ENCODE measurements at regions not wholly inside any gene's neighbourhood (a gene's known extent, or its start where the extent isn't known, plus 50 kb on each side); places are given as distances from the start of the nearest gene placed in this dataset.
A peak's percentile ranks its signal among the peaks of the same experiment; 100 is the strongest.

DNA sequence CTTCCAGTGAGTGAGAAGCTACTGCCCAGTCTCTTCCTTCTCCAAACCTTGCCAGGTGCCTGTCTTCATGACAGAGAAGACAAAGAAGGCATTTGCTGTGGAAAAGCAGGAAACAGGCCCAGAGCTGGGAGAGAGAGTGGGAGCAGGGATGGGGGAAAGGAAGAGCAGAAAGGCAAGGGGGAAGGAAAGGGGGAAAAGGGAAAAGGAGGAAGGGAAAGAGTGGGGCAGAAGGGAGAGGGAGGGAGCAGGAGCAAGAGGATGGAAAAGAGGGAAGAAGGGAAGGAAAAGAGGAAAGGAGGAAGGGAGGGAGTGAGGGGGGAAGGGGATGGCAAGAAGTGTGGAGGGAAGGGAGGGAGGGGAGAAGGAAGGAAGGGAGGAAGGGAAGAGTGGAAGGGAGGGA lies 121.2 kb upstream of the LINGO1 start:
- intact Hi-C loops (cut with DNase I) = no loop called here
- ATAC-seq (no peak), DNase-seq (no peak)
- H3K36me3 ChIP-seq = no peaks in the 10 kb centered on the region
- H3K27ac ChIP-seq = no peak overlapping the region
- peaks cover 0 to 5% (median 0%) of the 10 kb centered on the region in 9 donors for H3K27me3 ChIP-seq
- H3K4me1 ChIP-seq = no peaks in the 10 kb centered on the region
- TF ChIP-seq, protein P1, sequence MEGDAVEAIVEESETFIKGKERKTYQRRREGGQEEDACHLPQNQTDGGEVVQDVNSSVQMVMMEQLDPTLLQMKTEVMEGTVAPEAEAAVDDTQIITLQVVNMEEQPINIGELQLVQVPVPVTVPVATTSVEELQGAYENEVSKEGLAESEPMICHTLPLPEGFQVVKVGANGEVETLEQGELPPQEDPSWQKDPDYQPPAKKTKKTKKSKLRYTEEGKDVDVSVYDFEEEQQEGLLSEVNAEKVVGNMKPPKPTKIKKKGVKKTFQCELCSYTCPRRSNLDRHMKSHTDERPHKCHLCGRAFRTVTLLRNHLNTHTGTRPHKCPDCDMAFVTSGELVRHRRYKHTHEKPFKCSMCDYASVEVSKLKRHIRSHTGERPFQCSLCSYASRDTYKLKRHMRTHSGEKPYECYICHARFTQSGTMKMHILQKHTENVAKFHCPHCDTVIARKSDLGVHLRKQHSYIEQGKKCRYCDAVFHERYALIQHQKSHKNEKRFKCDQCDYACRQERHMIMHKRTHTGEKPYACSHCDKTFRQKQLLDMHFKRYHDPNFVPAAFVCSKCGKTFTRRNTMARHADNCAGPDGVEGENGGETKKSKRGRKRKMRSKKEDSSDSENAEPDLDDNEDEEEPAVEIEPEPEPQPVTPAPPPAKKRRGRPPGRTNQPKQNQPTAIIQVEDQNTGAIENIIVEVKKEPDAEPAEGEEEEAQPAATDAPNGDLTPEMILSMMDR (IDR thresholded peaks at IDR 0.05) = no peak
- no peak overlapping the region for H3K4me3 ChIP-seq
- no peaks in the 10 kb centered on the region for H3K9me3 ChIP-seq

DNA sequence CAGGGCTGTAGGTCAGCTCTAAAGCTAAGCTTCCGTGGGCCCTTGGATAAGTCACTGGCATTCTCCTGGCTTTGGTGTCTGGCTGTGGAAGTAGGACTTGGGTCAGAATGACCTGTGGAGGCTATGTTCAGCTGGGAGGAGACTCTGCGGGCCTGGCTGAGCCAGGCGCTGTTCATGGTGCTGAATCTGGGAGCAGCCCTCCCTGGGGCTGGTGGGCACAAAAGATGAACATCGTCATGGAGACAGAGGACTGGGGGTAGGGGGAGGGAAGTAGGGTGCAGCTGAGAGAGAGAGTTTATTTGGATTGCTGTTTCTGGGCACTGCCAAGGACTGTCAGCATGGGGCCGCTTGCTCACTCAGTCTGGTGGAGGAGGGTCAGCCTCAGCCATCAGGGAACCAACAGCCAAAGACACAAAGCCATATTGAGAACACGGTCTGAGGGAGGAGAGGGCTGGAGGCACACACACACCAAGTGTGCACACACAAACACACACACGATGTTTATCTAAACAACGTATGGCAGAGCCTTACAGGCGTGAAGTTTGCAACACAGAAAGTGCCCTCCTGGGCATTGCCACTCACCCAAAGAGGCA lies 120.7 kb upstream of the LINGO1 start:
- DNase-seq (no peak), ATAC-seq (peak in 3 of 4 donors; percentile 43 to 47 (median 44))
- no peak overlapping the region for H3K27ac ChIP-seq
- H3K27me3 ChIP-seq = peaks cover 0 to 5% (median 0%) of the 10 kb centered on the region in 9 donors
- intact Hi-C loops (cut with DNase I) = no loop called here
- no peak overlapping the region for H3K4me3 ChIP-seq
- WGBS, 4 donors = 35 to 41% (median 37%) methylated on average over 9 of the region's 9 CpGs
- no peaks in the 10 kb centered on the region for H3K9me3 ChIP-seq
- TF ChIP-seq, protein P1 (IDR thresholded peaks at IDR 0.05) = no peak
- TF ChIP-seq POLR2A (IDR thresholded peaks at IDR 0.05) = no peak
- H3K36me3 ChIP-seq = no peaks in the 10 kb centered on the region
- H3K4me1 ChIP-seq = no peaks in the 10 kb centered on the region

DNA sequence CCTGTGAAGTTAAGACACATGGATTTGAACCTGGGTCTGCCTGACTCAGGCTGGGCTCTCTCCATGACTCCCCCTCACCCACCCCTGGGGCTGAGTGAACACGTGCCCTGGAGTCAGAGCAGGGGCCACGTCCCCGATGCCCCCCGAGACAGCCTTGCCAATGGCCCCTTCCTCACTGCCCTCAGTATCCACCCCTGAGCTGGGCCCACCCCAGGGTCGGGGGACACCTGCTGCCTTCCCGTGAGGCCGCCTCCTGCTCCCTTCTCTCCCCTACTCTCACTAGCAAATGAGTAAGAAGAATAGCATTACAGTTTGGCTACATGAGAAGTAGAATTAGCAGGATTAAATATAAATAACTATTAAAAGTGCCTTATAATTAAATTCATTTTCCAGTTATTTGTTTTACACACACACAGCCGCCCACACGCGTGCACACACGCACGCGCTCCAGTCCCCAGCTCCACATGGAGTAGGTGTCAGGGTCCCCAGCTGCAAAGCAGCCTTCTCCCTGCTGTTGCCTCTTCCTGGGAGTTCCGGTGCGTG lies 117.4 kb upstream of the LINGO1 start:
- intact Hi-C loops (cut with DNase I) = no loop called here
- 76 to 81% (median 78%) methylated on average over 15 of the region's 15 CpGs for WGBS, 4 donors
- ATAC-seq (no peak), DNase-seq (no peak)
- TF ChIP-seq POLR2A (IDR thresholded peaks at IDR 0.05) = no peak
- TF ChIP-seq, protein P1 (IDR thresholded peaks at IDR 0.05) = no peak
- Histone ChIP-seq H3K4me3 (no peak overlapping the region), H3K9me3 (no peaks in the 10 kb centered on the region), H3K36me3 (no peaks in the 10 kb centered on the region), H3K4me1 (no peaks in the 10 kb centered on the region), H3K27ac (no peak overlapping the region), H3K27me3 (peaks cover 0 to 5% (median 0%) of the 10 kb centered on the region in 9 donors)

DNA sequence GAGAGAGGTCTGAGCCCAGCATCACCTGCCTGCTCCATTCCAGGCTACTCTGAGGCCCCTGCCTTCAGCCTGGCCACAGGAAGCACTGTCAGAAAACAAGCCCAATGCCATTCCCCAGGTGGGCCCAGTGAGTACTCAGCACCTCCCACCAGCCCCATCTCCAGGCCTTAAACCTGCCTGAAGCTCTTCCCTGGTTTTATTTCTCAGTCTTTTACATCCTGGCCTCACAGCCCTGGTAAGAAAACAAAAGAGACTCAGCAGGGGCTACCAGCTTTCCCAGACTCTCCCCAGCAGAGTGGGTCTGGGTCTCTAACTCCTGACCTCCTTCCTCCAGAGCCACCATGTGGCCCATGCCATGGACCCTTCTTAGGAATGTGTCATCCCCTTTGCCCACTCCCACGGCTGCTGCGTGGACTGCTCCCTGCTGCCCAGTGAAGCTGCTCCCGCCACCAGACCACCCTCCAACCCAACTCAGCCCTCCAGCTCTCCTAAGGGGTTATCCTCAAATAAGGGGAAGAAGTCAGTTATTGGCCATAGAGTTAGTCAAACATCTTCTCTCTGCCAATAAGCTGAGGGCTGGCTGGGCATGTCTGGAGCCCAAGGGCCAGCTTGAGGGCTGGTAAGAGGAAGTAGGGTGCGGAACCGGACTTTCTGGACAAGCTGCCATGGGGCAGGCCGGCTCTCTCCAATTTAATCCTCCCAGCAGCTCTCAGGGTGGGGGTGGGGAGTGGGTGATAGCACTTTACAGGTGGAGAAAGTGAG lies 116.7 kb upstream of the LINGO1 start:
- Histone ChIP-seq H3K27me3 (peaks cover 0 to 8% (median 0%) of the 10 kb centered on the region in 9 donors), H3K4me1 (no peaks in the 10 kb centered on the region), H3K9me3 (no peaks in the 10 kb centered on the region), H3K4me3 (no peak overlapping the region), H3K27ac (no peak overlapping the region), H3K36me3 (no peaks in the 10 kb centered on the region)
- DNase-seq (no peak), ATAC-seq (no peak)
- TF ChIP-seq, protein P1 (IDR thresholded peaks at IDR 0.05) = no peak
- intact Hi-C loops (cut with DNase I) = no loop called here
- 66 to 81% (median 74%) methylated on average over 6 of the region's 6 CpGs for WGBS, 4 donors

Data from heart left ventricle (tissue), 16 donors.